Kidney glomerular epithelial cell (primary cell): ENCODE measurements at regions not wholly inside any gene's neighbourhood (a gene's known extent, or its start where the extent isn't known, plus 50 kb on each side); places are given as distances from the start of the nearest gene placed in this dataset.

Experiments
- DNase-seq: peaks from one replicate; lab custom pipeline; 2025; lab: John Stamatoyannopoulos, UW

- DNase-seq: no peak
Observed at GRCh38 chr10:88172159-88172558, 308.7 kb downstream of the PTEN start.

DNA sequence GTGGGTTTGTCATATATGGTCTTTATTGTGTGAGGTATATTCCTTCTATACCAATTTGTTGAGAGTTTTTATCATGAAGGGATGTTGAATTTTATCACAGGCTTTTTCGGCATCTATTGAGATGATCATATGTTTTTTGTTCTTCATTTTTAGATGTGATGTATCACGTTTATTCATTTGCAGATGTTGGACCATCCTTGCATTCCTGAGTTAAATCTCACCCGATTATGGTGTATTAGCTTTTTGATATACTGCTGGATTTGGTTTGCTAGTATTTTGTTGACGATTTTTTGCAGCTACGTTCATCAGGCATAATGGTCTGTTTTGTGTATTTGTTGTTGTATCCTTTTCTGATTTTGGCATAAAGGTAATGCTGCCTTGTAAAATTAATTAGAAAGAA, 311.0 kb downstream of the PTEN start:
- DNase-seq: no peak

GRCh38 chr10:88178758-88179157, 315.3 kb downstream of the PTEN start:
- DNase-seq: no peak

DNA sequence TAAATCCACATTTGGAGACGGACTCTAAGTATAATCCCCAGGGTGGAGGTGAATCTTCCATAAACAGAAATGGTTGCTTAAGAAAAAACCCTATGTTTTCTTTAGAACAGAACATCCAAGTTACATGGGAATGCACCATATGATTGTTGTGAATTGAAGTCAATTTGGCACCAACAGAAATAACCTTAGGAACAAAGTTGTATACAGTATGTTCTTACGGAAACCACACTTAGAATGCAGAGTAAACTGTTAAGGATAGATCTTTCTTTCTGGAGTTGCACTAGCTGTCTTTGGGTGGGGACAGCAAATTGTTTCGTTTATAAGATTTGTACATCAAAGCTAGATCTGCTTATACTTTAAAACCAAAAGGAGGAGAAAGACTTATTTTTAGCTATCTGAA, 316.4 kb downstream of the PTEN start:
- no peak for DNase-seq

DNA sequence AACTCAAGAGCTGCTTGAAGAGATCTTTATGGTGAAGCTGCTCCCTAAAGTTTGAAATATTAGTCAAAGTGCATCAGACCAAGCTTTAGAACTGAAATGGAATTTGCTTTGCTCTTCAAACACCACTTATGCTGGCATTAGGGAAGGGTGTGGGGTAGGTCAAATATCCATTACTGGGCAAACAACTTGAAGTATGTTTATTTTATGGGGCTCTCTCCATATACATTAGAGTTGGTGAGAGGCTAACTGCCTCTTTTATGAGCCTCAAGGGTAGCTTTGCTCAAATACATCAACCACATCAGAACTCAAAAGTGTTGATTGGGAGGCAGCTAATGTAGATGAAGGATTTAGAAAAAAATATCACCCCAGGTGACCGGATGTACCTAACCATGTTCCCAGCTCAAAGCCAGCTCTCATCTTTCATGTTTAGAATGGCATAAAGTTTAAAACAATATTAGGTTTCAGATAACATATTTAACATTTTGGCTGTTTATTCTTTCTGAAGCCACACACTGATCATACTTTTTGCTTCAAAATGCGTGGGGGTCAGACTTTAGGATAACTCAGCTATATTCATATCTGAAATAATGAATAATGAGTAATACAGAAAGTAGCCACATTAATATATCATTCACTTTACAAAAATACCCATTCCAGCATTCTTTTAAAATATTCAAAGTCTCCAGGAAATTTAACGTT, 318.6 kb downstream of the PTEN start:
- no peak for DNase-seq

- no peak for DNase-seq
Observed at GRCh38 chr10:88182601-88182930, 319.1 kb downstream of the PTEN start.

DNA sequence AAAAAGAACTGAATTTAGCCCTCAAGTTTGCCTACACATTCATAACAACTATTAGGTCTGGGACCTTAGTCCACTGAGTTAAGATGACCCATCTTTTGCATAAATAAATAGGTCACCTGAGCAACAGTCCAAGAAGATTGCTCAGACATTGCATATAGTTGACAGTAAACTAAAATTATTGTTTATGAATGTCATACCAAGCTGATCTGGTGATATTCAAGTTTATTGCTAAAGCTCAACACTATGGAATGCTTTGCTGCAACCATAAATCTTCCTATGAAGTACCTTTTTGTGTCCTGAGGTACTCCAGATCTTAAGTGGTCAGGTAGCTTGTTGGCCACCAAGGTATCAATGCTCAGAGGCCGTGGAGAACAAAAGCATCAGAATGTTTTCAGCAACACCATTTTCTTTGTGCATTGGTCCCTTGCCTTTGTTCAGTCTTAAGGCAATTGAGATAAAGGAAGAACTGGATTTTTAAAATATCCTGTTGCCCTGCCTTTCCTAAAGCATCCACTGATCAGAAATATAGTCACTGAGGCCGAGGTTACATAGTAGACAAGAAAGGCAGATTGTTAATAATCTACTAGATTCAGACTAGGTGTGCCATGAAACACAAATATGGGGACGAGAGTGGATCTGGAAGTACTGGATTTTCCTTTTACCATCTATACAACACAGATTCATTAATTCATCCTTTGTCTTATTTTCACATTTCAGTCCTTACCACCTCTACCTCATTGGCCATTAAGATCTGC, 321.3 kb downstream of the PTEN start:
- DNase-seq: no peak

GRCh38 chr10:88185830-88186229, 322.4 kb downstream of the PTEN start:
- no peak for DNase-seq

GRCh38 chr10:88186335-88186734, 322.9 kb downstream of the PTEN start:
- DNase-seq: no peak

- no peak for DNase-seq
Observed at GRCh38 chr10:88187472-88187871, 324.0 kb downstream of the PTEN start.

DNA sequence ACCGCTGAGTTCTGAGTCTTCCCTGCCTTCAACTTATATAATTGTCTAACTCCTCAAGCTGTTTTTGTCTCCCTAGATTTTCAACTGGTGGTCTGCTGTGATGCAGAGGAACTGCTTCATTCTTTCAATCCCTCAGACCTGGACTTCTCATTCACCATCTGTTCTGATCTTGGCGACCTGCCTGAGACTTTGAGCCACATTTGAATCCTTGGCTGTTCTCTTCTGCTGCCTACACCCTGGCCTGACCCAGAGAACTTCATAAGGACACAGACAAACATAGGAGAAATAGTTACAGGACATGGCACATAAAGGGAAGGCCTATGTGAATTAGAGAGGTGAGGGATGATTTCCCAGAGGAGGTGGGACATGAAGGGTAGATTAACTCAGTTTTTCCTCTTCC, 326.7 kb downstream of the PTEN start:
- no peak for DNase-seq

DNA sequence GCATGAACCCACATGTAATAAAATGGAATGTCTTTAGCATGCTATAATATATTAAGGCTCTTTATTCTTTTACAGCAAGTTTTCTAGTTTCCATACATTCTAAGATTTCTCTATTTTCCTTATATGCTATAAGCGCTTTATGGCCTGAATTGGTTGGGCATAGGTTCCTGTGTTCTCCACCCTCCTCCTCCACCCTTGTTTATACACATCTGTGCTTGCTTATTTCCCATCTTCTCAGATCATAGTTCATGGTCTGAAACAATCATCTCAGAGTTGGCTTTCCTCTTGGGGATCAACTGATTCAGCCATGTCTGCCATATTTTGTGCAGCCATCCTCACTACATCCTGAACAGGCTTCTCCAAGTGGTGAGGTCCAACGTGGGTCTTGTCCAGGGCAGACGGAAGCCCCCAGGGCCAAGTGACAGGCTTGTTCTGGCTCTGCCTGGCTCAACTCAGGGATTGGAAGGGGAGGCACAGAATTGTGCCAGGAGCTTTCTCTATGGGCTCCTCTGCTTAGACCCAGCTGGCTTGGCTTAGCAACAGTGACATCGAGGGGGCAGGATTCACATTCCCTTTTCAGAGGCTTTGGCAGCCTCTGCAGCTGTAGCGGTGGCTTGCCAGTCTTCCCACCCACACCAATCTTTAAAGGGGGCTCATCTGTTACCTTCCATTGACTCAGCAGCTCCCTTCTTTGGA, 327.3 kb downstream of the PTEN start:
- no peak for DNase-seq

- DNase-seq: no peak
Observed at GRCh38 chr10:88193018-88193417, 329.6 kb downstream of the PTEN start.

DNA sequence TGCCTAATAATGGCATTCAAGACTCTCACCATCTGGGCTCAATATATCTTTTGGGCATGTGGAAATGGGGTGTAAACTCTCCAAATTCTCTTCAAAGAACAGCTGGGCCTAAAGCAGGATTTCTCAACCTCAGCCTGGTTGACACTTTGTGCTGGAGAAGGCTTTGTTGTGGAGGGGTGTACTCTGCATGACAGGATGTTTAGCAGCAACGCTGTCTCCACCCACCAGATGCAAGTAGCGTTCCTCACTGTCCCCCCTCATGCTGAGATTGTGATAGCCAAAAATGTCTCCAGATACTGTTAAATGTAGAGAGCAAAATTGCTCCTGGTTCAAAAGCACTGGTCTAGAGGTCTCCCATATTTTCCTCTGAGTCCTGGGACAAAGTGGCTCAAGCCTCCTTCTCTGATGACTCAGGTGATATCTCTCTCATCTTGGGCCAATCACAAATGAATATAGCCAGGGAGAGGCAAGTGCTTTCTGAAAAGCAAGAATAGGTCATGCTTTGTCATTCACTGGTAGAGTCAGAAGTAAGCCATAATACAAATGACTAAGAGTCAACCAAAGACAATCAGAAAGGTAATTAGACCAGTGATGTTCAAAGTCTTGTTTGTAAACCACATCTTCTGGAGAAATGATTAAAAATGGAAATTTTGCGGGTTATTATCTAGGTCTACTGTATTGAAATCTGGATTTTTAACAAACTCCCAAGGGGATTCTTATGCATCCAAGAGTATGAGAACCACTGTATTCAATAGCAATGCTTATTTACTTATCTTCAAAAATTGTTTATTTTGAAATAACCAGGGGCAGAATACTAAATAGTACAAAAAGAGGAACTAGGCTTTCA, 330.8 kb downstream of the PTEN start:
- no peak for DNase-seq

GRCh38 chr10:88194961-88195367, 331.5 kb downstream of the PTEN start:
- DNase-seq: no peak

DNA sequence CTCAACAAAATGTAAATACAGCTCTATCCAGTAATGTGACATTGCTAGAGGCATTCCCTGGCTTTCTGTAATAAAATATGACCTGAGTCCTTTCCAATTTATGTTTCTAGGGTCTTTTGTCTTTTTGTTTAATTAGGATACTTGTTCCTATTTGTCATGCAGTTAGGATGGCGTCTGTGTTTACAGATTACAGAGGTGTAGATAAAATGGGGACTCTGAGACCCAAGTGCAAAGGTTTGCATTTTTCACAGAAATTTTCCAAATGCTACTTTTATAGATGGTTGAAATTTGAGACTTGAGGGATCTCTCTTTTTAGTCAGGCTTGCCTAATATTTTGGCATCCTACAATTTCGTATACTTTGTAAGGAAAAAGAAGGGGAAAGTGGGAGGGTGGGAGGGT, 332.4 kb downstream of the PTEN start:
- DNase-seq: no peak

DNA sequence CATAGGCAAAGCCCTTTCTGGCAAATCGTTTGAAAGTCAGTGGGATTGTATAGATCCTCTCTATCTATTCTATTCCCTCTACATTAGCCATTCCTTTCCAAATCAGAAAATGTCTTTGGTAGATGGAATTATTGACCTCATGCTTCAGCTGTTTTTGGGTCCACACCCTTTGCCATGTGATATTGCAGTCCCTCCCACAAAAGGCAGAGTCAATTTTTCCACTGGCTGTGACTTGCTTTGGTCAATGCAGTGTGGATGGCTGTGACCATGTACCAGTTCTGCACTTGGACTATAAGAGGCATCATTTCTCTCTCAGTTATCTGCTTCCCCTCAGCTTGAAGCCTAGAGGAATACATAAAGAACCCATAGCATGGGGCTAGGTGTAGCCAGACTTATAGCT, 332.9 kb downstream of the PTEN start:
- DNase-seq: no peak

GRCh38 chr10:88198023-88198422, 334.6 kb downstream of the PTEN start:
- no peak for DNase-seq

DNA sequence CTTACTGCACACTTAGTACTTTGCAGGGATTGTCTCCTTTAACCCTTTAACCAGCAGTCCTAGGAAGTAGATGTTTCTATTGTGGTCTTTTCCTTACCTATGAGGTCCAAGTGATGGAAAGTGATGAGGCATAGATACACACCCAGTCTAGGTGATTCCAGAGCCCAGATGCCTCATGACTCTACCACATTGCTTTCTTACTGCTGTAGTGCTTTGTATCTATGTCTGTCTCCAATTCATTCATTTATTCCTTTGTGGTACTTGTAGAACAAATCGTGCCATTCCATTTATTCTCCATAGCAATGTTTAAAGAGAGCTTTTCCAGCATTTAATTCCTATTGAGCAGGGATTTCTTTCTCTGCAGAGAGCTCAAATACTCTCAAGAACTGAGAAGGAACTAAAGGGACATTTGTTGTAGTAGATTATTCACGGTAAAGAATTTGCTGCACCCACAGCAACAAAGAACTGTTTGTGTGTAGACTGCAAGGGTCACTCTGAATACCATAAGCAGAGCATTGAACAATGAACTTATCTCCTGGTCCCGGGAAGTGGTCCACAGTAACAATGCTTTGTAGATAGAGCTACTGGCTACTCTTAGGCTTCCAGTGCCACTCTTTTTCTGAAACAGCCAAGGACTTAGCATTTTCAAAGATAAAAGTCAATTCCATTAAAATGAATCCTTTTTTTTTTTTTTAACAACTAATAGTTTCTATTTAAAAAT, 337.0 kb downstream of the PTEN start:
- DNase-seq: no peak

- no peak for DNase-seq
Observed at GRCh38 chr10:88205842-88206446, 342.5 kb downstream of the PTEN start.

DNA sequence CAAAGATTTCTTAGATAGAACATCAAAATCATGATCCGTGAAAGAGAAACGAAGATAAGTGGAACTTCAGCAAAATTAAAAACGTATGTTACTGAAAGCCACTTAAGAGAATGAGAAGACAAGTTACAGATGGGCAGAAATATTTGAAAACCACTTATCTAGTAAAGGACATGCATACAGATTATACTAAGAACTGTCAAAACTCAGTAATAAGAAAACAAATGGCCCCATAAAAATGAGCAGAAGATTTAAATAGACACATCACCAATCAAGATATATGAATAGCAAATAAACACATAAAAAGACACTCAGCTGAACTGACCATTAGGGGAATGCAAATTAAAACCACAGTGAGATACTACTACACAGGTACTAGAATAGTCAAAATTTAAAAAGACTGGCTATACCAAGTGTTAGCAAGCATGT, 343.7 kb downstream of the PTEN start:
- DNase-seq: no peak
